AG08396 (cell line): ENCODE measurements at regions not wholly inside any gene's neighbourhood (a gene's known extent, or its start where the extent isn't known, plus 50 kb on each side); places are given as distances from the start of the nearest gene placed in this dataset.

Source experiments
- DNase-seq: peaks from one replicate; pipeline ENCODE4 v3.0.0; 2012; ENCODE audit warnings: low spot score, mixed read lengths

DNA sequence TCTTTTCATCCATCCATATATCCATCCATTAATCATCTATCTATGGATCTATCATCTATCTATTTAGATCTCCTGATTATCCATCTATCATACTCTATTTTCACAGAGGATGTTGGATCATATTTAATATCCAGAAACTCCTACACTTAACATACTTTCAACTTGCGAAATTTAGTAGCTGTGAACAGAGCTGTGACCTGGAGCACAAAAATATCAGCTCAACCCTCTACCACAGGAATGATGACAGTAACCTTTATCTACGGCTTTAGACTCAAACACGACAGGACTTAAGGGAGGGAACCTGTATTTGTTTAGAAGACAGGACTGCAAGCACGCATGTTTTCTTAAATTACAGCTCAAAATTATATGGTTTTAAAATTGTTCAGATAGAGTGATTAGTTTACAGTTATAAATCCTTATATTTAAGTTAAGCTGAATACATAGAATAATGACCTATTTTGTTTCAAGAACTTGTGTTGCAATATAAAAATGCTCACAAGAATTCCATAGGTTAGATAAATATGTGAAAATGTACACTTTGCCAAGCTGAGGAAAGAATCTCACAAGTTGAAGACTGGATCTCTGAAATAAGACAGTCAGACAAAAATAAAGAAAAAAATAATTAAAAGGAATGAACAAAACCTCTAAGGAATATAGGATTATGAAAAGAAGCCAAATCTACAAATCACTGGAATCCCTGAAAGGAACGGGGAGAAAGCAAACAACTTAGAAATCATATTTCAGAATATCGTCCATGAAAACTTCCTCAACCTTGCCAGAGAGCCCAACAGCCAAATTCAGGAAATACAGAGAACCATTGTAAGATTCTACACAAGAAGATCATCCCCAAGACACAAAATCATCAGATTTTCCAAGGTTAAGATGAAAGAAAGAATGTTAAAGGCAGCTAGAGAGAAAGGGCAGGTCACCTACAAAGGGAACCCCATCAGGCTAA is 142.0 kb downstream of the COL6A3 start:
- DNase-seq = no peak
